H1 (cell line): ENCODE measurements at regions not wholly inside any gene's neighbourhood (a gene's known extent, or its start where the extent isn't known, plus 50 kb on each side); places are given as distances from the start of the nearest gene placed in this dataset.

Source experiments
- CTCF ChIA-PET: fragments of 300-600 bp; sonication (Branson Sonifier 250); formaldehyde crosslinking; loops from one replicate; lab custom pipeline; 2021; ENCODE audit not compliant: partially characterized antibody; lab: Charles Lee
- POLR2A ChIA-PET: fragments of 300-600 bp; sonication (Branson Sonifier 250); formaldehyde crosslinking; loops from one replicate; lab custom pipeline; 2021; ENCODE audit warnings: inconsistent platforms; ENCODE audit not compliant: partially characterized antibody; lab: Charles Lee
- DNase-seq, 2 experiments: peaks; one replicate each; pipeline versions ENCODE4 v3.0.0 to v3.0.0-alpha.2; 2010 to 2022; ENCODE audit warnings: low spot score in 2 of 2, low read depth in 1 of 2, mixed read lengths in 1 of 2
- FAIRE-seq: peaks from 2 replicates; lab custom pipeline; 2011; peaks lifted over from hg19 to GRCh38; lab: Jason Lieb, UNC
- H2AFZ ChIP-seq: 2 replicates; pipeline ENCODE4 v1.8.1; 2012; ENCODE audit warnings: low read length, inconsistent platforms
- H2AK5ac ChIP-seq: 2 replicates; pipeline ENCODE4 v1.6.1; 2013; ENCODE audit warnings: low read depth, low read length
- H2BK120ac ChIP-seq: replicated peaks from 2 replicates; pipeline ENCODE3; 2013; ENCODE audit warnings: low read depth, low read length, inconsistent platforms
- H2BK12ac ChIP-seq: 2 replicates; pipeline ENCODE4 v1.6.1; 2013; ENCODE audit warnings: low read depth, low read length
- H2BK15ac ChIP-seq: 2 replicates; pipeline ENCODE4 v1.6.1; 2013; ENCODE audit warnings: low read length
- H2BK20ac ChIP-seq: 2 replicates; pipeline ENCODE4 v1.6.1; 2013; ENCODE audit warnings: low read length
- H2BK5ac ChIP-seq: 2 replicates; pipeline ENCODE4 v1.6.1; 2013; ENCODE audit warnings: low read depth, low read length
- H3K14ac ChIP-seq: 2 replicates; pipeline ENCODE4 v1.6.1; 2013; ENCODE audit warnings: inconsistent platforms; ENCODE audit not compliant: insufficient read length
- H3K18ac ChIP-seq: 2 replicates; pipeline ENCODE4 v1.6.1; 2013; ENCODE audit warnings: low read length; ENCODE audit errors: extremely low read depth
- H3K23ac ChIP-seq: 2 replicates; pipeline ENCODE4 v1.6.1; 2013; ENCODE audit warnings: inconsistent platforms; ENCODE audit not compliant: insufficient read length
- H3K23me2 ChIP-seq: 2 replicates; pipeline ENCODE4 v1.6.1; 2013; ENCODE audit warnings: low read depth, low read length
- H3K27ac ChIP-seq: 2 replicates; pipeline ENCODE4 v1.6.1; 2011; ENCODE audit warnings: low read depth, low read length, inconsistent platforms
- H3K27me3 ChIP-seq, 4 experiments: replicated peaks in 1 of 4; 1 replicate in 1 of 4; 2 replicates in 3 of 4; pipeline versions ENCODE4 v1.6.1 to v1.8.1; 2011 to 2013; ENCODE audit warnings: low read length in 3 of 4, mild to moderate bottlenecking in 3 of 4, inconsistent platforms in 2 of 4, mixed read lengths in 2 of 4, moderate library complexity in 1 of 4; ENCODE audit not compliant: control insufficient read depth in 3 of 4, insufficient read depth in 3 of 4; ENCODE audit errors: extremely low read depth in 1 of 4
- H3K36me3 ChIP-seq, 4 experiments: 2 replicates each; pipeline versions ENCODE4 v1.6.1 to v1.8.1; 2011 to 2013; ENCODE audit warnings: mild to moderate bottlenecking in 4 of 4, low read length in 3 of 4, moderate library complexity in 2 of 4, control low read depth in 1 of 4, inconsistent platforms in 1 of 4; ENCODE audit not compliant: insufficient read depth in 4 of 4, control insufficient read depth in 2 of 4
- H3K4ac ChIP-seq: replicated peaks from 2 replicates; pipeline ENCODE3; 2013; ENCODE audit warnings: low read length, low read depth, mixed read lengths, inconsistent platforms; ENCODE audit not compliant: insufficient read length
- H3K4me1 ChIP-seq, 4 experiments: replicated peaks in 1 of 4; 1 replicate in 1 of 4; 2 replicates in 3 of 4; pipeline versions ENCODE4 v1.6.1 to v1.8.1; 2011 to 2013; ENCODE audit warnings: low read length in 3 of 4, inconsistent platforms in 2 of 4, mixed read lengths in 1 of 4; ENCODE audit not compliant: insufficient read depth in 4 of 4, control insufficient read depth in 3 of 4
- H3K4me2 ChIP-seq, 2 experiments: 2 replicates each; pipeline versions ENCODE4 v1.6.1 to v1.8.1; 2011 to 2013; ENCODE audit warnings: low read depth in 2 of 2, low read length in 2 of 2, control low read depth in 1 of 2, inconsistent platforms in 1 of 2, mild to moderate bottlenecking in 1 of 2; ENCODE audit not compliant: insufficient read depth in 1 of 2
- H3K4me3 ChIP-seq, 4 experiments: fragments of 200-600, 300-600 bp in 1 of 4; sonication (generic), shearing (Covaris generic), sonication (Bioruptor Twin) in 1 of 4; 2 replicates each; pipeline versions ENCODE4 v1.5.1 to v1.8.1; 2011 to 2016; ENCODE audit warnings: low read length in 4 of 4, low read depth in 3 of 4, control low read depth in 2 of 4, inconsistent platforms in 2 of 4, mild to moderate bottlenecking in 2 of 4, mixed read lengths in 1 of 4, moderate library complexity in 1 of 4; ENCODE audit not compliant: insufficient read depth in 2 of 4; ENCODE audit errors: extremely low read depth in 1 of 4
- H3K56ac ChIP-seq: replicated peaks from 2 replicates; pipeline ENCODE3; 2013; ENCODE audit warnings: low read depth, mild to moderate bottlenecking, mixed read lengths, low read length, inconsistent platforms; ENCODE audit not compliant: insufficient read length
- H3K79me1 ChIP-seq: 2 replicates; pipeline ENCODE4 v1.6.1; 2013; ENCODE audit warnings: low read depth, low read length, control low read depth
- H3K79me2 ChIP-seq, 2 experiments: 2 replicates each; pipeline versions ENCODE4 v1.6.1 to v1.8.1; 2012 to 2013; ENCODE audit warnings: low read length in 2 of 2, mild to moderate bottlenecking in 2 of 2, inconsistent platforms in 1 of 2; ENCODE audit not compliant: insufficient read depth in 2 of 2, control insufficient read depth in 1 of 2
- H3K9ac ChIP-seq, 4 experiments: replicated peaks in 1 of 4; 1 replicate in 1 of 4; 2 replicates in 3 of 4; pipeline versions ENCODE4 v1.6.1 to v1.8.1; 2011 to 2013; ENCODE audit warnings: low read depth in 3 of 4, low read length in 3 of 4, control low read depth in 2 of 4, mild to moderate bottlenecking in 2 of 4, moderate library complexity in 2 of 4, inconsistent platforms in 1 of 4; ENCODE audit errors: extremely low read depth in 1 of 4
- H3K9me3 ChIP-seq, 2 experiments: 2 replicates each; pipeline versions ENCODE4 v1.6.1 to v1.8.1; 2012 to 2013; ENCODE audit warnings: mild to moderate bottlenecking in 2 of 2, moderate library complexity in 2 of 2, control low read depth in 1 of 2, inconsistent platforms in 1 of 2, low read depth in 1 of 2, low read length in 1 of 2, mixed read lengths in 1 of 2; ENCODE audit not compliant: insufficient read depth in 2 of 2
- H4K20me1 ChIP-seq, 2 experiments: replicated peaks in 1 of 2; 2 replicates each; pipeline versions ENCODE3 to v1.8.1; 2011 to 2013; ENCODE audit warnings: inconsistent platforms in 2 of 2, low read length in 2 of 2, mild to moderate bottlenecking in 1 of 2; ENCODE audit not compliant: insufficient read depth in 2 of 2, control insufficient read depth in 1 of 2
- H4K5ac ChIP-seq: 2 replicates; pipeline ENCODE4 v1.6.1; 2013; ENCODE audit warnings: low read length, low read depth, mixed read lengths, inconsistent platforms; ENCODE audit not compliant: insufficient read length
- H4K8ac ChIP-seq: 2 replicates; pipeline ENCODE4 v1.8.0; 2013; ENCODE audit warnings: mild to moderate bottlenecking, moderate library complexity, low read length, inconsistent platforms; ENCODE audit not compliant: insufficient read depth; ENCODE audit errors: extremely low read depth
- H4K91ac ChIP-seq: replicated peaks from 2 replicates; pipeline ENCODE3; 2013; ENCODE audit warnings: low read length, mixed read lengths, inconsistent platforms; ENCODE audit not compliant: insufficient read length
- BACH1 ChIP-seq: IDR thresholded peaks from 2 replicates; pipeline ENCODE4 v1.6.1; 2012; ENCODE audit warnings: low read length, improper control_type of control experiment
- BRCA1 ChIP-seq: IDR thresholded peaks from 2 replicates; pipeline ENCODE4 v1.6.1; 2012; ENCODE audit warnings: low read depth, low read length, improper control_type of control experiment
- CREB1 ChIP-seq: IDR thresholded peaks from 2 replicates; pipeline ENCODE4 v1.6.1; 2012; ENCODE audit warnings: inconsistent platforms
- HDAC2 ChIP-seq, 2 experiments: fragments of 300-600 bp in 1 of 2; sonication (generic) in 1 of 2; IDR thresholded peaks; 2 replicates each; pipeline ENCODE4 v1.6.1; 2011 to 2012; ENCODE audit warnings: low read depth in 2 of 2, low read length in 2 of 2, mild to moderate bottlenecking in 2 of 2, moderate library complexity in 2 of 2, borderline replicate concordance in 1 of 2, inconsistent platforms in 1 of 2
- MAFK ChIP-seq: IDR thresholded peaks from 2 replicates; pipeline ENCODE4 v1.6.1; 2012; ENCODE audit warnings: low read depth, mild to moderate bottlenecking, improper control_type of control experiment, low read length
- NANOG ChIP-seq: IDR thresholded peaks from 2 replicates; pipeline ENCODE4 v1.6.1; 2011; ENCODE audit warnings: low read length, low read depth, mild to moderate bottlenecking, inconsistent platforms; ENCODE audit not compliant: insufficient read depth, poor library complexity, severe bottlenecking
- PHF8 ChIP-seq: fragments of 200-600 bp; sonication (generic); conservative IDR thresholded peaks from 2 replicates; pipeline ENCODE4 v1.7.1; 2012; ENCODE audit warnings: low read depth, mild to moderate bottlenecking, inconsistent platforms, low read length, moderate library complexity
- POU5F1 ChIP-seq: IDR thresholded peaks from 2 replicates; pipeline ENCODE4 v1.6.1; 2011; ENCODE audit warnings: low read depth, mild to moderate bottlenecking, low read length, moderate library complexity
- RBBP5 ChIP-seq: IDR thresholded peaks from 2 replicates; pipeline ENCODE4 v1.7.1; 2012; ENCODE audit warnings: low read depth, mild to moderate bottlenecking, inconsistent platforms, low read length, moderate library complexity, borderline replicate concordance
- SIX5 ChIP-seq: IDR thresholded peaks from 2 replicates; pipeline ENCODE4 v1.6.1; 2011; ENCODE audit warnings: mild to moderate bottlenecking, low read depth, low read length
- SP1 ChIP-seq: IDR thresholded peaks from 2 replicates; pipeline ENCODE4 v1.6.1; 2011; ENCODE audit warnings: low read depth, low read length
- TEAD4 ChIP-seq: IDR thresholded peaks from 2 replicates; pipeline ENCODE4 v1.6.1; 2012; ENCODE audit warnings: low read depth, low read length, inconsistent platforms, mixed read lengths
- YY1 ChIP-seq: IDR thresholded peaks from 2 replicates; pipeline ENCODE4 v1.6.1; 2011; ENCODE audit warnings: low read depth, mild to moderate bottlenecking, low read length
- WGBS, 2 experiments: shearing (Covaris generic) in 1 of 2; methylation state at CpG; one replicate each; pipeline versions ENCODE4 v1.1.6 to v1.1.7; 2013 to 2015; ENCODE audit warnings: low lambda C conversion rate in 2 of 2, mixed read lengths in 2 of 2, inconsistent platforms in 1 of 2, low coverage in 1 of 2, missing lambda C conversion rate in 1 of 2; ENCODE audit not compliant: insufficient replicate concordance in 2 of 2, insufficient coverage in 1 of 2, insufficient read length in 1 of 2; ENCODE audit errors: extremely low coverage in 1 of 2, missing lambda C conversion rate in 1 of 2; 5-methylcytosine and 5-hydroxymethylcytosine counted together

- no peak overlapping the region for H3K4me3 ChIP-seq
- no peak overlapping the region for H3K14ac ChIP-seq
- H3K4ac ChIP-seq = no peak overlapping the region
- CTCF ChIA-PET = interaction anchor here (0.6 to 4.7 kb wide), 4 partner anchors 9 to 33 kb away, joined by 3 to 30 read pairs (median 4); no protein-coding TSS in a partner anchor
- no peaks in the 10 kb centered on the region for H3K23me2 ChIP-seq
- H4K91ac ChIP-seq = no peak overlapping the region
- no peaks in the 10 kb centered on the region; a peak in 2 of 8 replicates for H3K36me3 ChIP-seq
- peaks cover 0 to 7% (median 5%) of the 10 kb centered on the region in 4 experiments; a peak in 4 of 7 replicates for H3K4me1 ChIP-seq
- no peak for DNase-seq
- H2BK5ac ChIP-seq = no peak overlapping the region
- POLR2A ChIA-PET = no interaction called here
- no peak overlapping the region for H2AFZ ChIP-seq
- H3K9ac ChIP-seq = no peak overlapping the region
- no peaks in the 10 kb centered on the region for H3K27me3 ChIP-seq
- H3K79me2 ChIP-seq = no peaks in the 10 kb centered on the region
- H3K56ac ChIP-seq = no peak overlapping the region
- H2BK12ac ChIP-seq = peak overlapping the region; percentile 27; the same call in 1 of the 2 replicates
- H3K4me2 ChIP-seq = no peak overlapping the region
- no peak overlapping the region for H3K27ac ChIP-seq
- peaks cover 1 to 10% of the 10 kb centered on the region in 2 experiments for H4K20me1 ChIP-seq
- no peak overlapping the region for H2AK5ac ChIP-seq
- peak overlapping the region; percentile 45 for H4K8ac ChIP-seq
- H3K9me3 ChIP-seq = no peaks in the 10 kb centered on the region
- FAIRE-seq = no peak
- no peak overlapping the region for H4K5ac ChIP-seq
- H2BK120ac ChIP-seq = no peak overlapping the region
- no peak overlapping the region for H3K23ac ChIP-seq
- no peak overlapping the region for H2BK20ac ChIP-seq
- H2BK15ac ChIP-seq = no peak overlapping the region
- 91% methylated on average over 22 of the region's 26 CpGs; no CpG with 5 or more reads in 1 of the 2 experiments for WGBS, 2 experiments
- H3K79me1 ChIP-seq = peaks cover 4% of the 10 kb centered on the region; the same call in 1 of the 2 replicates
- no peak overlapping the region for H3K18ac ChIP-seq
- TF ChIP-seq CREB1 = no peak
- no peak for TF ChIP-seq SIX5
- no peak for TF ChIP-seq YY1
- TF ChIP-seq PHF8 = no peak
- no peak for TF ChIP-seq BACH1
- no peak for TF ChIP-seq RBBP5
- no peak for TF ChIP-seq BRCA1
- TF ChIP-seq POU5F1 = no peak
- no peak for TF ChIP-seq HDAC2 (IDR thresholded peaks at IDR 0.05; ENCODE audit: borderline replicate concordance in 1 of 2, low read depth in 2 of 2, low read length in 2 of 2)
- no peak for TF ChIP-seq NANOG
- no peak for TF ChIP-seq SP1
- no peak for TF ChIP-seq TEAD4
- no peak for TF ChIP-seq MAFK
Measured at GRCh38 chr11:70501051-70501901, 102.9 kb downstream of the CTTN start.
